NCI-H2227 treated with DMSO at 0.1 percent for 48 hours (cell line): ENCODE measurements at regions not wholly inside any gene's neighbourhood (a gene's known extent, or its start where the extent isn't known, plus 50 kb on each side); places are given as distances from the start of the nearest gene placed in this dataset.
"Not testable (repeated sequence)": the region's sequence is repeated elsewhere in the genome, so short reads cannot be mapped to it uniquely, and the experiment has no call there.

Source experiments
- DNase-seq: peaks from one replicate; lab custom pipeline; 2025; lab: John Stamatoyannopoulos, UW

DNA sequence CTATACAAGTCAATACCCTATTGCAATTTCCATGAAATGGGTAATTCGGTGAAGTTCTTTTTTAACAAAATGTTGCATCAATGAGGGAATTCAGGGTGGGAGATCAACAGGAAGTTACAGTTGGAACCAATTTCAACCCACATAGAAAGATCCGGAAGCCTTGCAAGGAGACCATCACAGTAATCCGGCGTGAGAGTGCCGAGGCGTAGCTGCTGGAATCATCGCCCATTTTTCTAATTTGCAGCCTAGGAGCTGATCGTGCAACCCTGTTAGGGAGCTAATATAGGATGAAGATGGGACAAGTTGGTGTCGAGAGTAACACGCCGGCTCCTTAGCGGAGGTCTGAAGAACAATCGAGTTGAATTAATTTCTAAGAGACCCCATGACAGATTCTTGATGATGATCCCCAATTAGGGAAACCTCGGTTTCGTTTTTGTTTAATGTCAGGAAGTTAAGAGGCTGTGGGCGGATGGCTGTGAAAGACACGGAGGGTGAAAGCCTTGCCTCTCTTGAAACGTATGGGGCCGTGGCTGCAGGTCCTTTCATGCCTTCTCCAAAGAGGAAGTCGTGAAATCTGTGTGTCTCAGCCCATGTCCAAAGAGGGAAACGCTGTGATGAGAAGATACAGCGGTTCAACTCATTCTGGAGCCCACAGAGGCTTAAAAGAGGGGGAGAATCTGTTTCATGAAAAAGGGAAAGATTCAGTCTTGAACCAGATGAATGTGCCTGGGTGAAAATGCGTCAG lies 51.2 kb upstream of the CARD11 start:
- no peak for DNase-seq

DNA sequence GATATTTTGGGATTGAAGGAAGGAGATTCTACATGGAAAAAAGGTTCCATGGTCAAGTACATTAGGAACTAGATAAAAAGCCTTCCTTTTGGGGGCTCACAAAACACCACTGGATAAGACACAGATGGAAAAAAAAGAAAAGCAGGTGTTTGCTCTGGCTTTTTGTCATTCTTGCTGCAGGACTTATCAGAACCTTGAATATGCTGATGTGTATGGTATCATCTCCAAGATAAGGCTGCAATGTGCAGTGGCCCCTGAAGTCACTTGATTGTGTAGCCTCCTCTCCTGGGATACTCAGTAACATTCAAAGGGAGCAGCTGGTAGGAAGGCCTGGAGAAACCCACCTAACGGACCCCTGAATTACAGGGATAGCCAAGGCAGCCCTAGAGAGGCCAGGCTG lies 54.1 kb upstream of the CARD11 start:
- DNase-seq: no peak

DNA sequence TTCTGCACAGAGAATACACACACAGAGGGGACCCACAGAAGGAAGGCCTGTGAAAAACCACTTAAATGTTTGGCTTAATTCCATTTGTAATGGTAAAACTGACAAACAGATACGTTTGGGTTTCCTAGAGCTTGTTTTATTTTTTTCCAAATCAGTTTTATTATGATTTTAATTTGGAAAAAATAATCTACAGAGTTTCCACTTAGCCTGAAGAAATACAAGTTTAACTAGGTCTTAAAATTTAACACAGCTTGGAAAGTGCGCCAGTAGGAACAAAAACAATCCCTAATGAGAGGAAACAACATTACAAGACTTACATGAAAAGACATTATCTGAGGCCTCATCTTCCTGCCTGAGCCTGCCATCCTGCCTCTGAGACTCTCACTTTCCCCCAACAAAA lies 58.5 kb upstream of the CARD11 start:
- DNase-seq: no peak

DNA sequence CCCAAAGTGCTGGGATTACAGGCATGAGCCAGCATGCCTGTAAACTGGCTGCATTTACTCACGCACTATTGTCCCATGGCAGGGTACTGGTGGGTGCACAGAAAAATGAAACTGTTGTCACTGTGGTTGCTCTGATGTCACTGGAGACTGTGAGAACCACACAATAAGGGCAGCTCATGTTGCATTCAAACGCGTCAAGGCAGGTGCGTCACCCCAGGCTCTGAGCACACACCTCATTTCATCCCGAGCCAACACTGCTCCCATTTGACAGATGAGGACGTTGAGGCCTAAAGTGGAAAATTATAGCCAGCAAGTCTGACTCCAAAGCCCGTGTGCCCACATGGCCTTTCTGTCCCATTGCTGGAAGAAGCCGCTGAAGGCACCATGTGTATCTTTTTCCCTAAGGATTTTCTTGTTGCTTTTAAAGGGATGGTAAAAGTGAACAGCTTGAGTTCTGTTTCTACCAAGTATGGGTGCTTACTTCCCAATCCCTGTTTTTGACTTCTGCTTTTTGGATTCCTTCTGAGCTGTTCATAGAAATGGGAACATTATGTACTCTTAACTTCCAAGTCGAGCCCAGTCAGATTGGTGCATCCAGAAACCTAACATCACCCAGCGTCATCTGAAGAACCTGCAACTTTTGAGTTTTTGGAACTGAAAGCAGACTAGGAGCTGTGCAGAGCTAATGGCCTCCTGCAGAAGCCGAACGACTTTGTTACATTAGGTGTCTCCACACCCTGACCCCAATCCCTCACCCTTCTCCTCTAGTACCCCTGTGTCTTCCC lies 60.1 kb upstream of the CARD11 start:
- no peak for DNase-seq

DNA sequence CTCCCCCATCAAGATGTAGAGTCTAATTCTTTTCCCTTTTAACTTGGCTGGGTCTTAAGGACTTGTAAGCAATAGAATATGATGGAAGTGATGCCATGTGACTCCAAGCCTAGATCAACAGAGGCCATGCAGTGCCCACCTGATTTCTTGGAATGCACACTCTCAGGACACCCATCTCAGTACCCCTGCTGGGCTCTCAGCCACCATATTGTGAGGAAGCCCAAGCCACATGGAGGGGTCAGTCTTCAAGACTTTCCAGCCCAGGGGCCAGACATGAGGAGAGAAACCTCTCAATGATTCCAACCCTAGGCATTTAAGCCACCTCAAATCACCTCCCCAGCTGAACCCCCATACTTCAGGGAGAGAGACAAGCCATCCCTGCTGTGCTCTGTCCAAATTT lies 62.2 kb upstream of the CARD11 start:
- no peak for DNase-seq

DNA sequence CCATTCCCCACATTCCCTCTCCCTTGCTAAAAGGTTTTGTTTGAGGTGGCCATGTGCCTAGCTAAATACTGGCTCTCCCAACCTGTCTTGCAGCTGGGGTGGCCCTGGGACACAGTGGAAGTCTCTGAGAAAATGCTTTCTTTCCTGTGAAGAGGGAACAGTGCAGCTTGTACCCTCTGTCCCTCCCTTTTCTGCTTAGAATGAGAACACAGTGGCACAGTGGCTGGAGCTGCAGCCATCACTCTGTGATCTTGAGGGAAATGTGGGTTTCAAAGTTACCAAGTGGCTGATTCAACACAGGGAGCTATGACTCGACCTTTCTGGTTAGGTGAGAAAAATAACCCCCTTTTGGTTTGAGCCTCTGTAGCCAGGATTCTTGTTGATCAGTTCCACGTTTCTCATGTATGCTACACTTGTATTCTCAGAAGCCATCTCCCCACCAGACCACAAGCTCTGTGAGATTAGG lies 62.7 kb upstream of the CARD11 start:
- DNase-seq: no peak

DNA sequence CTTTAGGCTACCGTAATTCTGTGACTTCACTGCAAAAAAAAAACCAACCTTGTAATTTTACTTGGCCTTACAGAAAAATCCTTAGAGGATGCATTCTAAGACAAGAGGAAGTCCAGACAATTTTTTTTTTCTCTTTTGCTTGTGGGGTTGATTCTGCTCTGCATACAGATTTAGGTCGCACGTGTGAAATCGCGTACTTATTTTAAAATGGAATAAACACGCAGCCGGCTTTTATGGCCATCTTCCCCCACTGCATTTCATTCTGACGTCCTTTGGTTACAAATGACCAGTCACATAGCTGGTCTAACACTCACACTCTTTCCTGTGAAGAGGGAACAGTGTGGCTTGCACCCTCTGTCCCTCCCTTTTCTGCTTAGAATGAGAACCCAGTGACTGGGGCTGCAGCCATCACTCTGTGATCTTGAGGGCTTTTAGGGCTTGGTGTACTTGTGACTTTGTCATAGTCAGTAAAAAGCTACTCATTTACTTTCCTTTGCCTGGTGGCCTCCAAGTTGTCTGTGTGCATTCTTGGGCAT lies 63.6 kb upstream of the CARD11 start:
- no peak for DNase-seq

DNA sequence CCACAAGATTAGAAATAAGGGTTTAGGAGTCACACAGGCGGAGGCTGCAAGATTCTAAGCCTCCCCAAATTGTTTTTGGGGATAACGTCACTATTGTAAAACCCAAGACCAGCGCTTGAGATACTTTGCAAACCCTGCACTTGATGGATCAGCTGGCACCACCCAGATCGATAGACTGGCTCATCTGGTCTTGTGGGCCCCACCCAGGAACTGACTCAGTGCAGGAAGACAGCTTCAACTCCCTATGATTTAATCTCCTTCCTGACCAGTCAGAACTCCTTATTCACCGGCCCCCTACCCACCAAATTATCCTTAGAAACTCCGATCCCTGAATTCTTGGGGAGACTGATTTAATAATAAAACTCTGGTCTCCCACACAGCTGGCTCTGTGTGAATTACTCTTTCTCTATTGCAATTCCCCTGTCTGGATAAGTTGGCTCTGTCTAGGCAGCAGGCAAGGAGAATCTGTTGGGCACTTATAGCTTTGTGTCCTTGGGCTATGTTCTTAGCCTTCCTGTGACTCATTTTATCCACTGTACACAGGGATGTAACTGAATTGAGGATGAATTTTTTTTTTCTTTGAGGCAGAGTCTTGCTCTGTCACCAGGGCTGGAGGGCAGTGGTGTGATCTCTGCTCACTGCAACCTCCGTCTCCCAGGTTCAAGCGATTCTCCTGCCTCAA lies 64.4 kb upstream of the CARD11 start:
- no peak for DNase-seq

DNA sequence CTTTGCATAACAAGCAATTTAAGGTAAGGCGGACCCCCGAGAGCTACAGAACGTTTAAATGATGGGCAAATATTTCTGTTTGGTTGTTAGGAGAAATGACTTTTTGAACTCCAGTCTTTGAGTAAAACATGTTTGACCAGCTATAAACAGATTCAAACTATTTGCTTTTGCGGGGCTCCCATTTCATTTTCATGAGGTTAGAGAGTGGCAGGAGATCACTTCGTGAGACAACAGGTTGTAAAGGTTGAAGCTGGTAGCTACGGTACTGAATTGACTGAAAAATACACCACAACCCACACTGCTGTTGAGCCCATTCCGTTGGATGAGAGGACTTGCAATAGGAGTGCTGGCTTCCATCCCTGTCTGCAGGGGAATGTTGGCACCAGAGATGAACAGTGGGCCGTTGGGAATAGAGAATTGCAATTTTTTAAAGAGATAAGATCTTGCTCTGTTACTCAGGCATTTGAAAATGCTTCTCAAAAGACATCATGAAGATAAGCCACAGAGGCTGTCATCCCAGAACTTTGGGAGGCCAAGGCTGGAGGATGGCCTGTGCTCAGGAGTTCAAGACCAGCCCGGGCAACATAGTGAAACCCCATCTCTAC lies 65.7 kb upstream of the CARD11 start:
- no peak for DNase-seq

DNA sequence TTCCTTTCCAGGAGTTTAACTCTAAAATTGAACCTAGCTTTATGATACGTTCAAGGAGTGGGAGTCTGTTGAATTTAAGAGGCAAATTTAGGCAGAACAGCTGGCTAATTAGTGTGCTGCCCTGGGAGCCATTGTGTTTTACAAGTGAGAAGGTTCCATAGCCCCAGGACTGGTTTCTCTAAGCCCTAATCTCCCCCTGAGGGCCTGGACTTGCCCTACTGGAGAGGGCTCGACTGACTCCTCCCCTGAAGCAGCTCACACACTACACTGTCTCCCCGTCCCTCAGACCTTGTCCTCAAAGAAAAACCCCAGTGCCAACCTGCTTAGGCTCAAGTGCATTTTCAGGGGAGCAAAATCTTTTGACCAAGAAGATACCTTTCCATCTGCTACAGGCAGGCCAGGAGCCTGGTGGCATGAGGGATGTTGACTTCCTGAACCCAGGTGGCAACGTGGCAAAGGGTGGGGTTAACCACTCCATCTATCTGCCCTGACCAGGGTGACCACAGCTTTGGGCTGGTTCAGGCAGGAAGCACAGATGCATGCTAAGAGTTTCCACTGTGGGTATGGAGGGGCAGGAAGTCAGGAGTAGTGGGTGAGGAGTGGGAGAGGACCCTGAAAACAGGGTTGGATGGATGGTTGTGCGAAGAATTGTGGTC lies 68.9 kb upstream of the CARD11 start:
- no peak for DNase-seq

DNA sequence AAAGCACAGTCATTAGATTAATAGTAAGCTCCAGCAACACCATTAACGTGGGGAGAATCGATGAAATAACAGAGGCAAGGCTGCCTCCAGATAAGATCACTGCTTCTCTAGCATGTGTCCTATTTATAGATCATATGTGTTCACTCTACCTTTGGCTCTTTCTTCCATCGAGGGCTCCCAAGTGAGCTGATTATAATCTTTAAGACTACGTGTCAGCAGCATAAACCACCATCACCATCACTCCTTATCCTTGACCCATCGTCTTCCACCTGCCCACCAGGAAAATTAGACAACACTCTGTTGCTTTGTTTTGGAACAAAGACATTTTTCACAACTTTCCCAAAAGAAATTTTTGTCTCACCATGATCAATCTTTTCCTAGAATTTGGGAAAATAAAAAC lies 71.2 kb upstream of the CARD11 start:
- peak; percentile 5 for DNase-seq

DNA sequence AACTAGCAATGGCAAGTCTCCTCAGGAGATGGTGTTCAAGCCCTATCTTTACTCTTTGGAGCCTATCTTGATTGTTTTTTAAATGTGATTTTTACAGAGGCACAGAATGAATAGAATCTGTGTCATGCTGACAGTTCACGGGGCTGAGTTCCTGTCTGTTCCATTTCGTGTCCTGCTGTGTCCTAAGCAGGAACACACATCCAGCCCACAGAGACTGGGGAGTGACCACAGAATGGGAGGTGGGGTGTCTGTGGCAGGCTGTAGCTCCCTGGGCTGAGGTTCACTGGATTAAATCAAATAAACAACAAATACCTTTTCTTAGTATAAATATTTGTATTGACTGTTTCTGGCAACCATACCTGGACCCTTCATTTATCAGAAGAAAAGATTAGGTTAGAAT lies 73.4 kb upstream of the CARD11 start:
- no peak for DNase-seq

DNA sequence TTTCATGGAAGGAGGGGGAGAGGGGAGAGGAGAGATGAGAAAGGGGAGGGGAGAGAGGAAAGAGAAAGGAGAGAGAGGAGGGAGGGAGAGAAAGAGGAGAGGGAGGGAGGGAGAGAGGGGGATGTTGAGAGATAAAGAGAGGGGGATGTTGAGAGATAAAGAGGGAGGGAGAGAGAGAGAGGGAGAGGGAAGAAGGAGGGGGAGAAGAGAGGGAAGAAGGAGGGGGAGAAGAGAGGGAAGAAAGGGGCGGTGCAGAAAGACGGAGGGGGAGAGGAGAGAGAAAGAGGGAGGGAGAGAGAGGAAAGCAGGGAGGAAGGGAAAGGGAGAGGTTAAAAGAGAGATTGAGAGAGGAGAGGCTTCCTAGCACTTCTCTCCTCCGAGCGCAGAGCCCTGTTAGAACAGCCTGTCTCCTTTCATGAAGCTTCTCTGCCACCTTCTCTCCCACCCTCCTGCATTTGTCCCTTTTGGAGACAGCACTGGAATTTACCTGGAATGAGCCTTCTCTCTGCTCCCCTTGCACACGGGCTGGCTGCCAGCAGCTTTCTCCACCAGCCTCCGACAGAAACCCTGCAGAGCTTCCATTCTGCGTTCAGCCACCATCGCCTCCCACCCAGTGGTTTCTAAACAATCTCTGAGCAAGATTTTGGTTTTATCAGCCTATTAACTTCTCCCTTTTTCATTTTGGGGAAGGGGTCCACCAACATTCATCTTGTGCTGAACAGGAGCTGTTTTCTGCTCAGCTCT lies 74.0 kb upstream of the CARD11 start:
- DNase-seq: no peak

DNA sequence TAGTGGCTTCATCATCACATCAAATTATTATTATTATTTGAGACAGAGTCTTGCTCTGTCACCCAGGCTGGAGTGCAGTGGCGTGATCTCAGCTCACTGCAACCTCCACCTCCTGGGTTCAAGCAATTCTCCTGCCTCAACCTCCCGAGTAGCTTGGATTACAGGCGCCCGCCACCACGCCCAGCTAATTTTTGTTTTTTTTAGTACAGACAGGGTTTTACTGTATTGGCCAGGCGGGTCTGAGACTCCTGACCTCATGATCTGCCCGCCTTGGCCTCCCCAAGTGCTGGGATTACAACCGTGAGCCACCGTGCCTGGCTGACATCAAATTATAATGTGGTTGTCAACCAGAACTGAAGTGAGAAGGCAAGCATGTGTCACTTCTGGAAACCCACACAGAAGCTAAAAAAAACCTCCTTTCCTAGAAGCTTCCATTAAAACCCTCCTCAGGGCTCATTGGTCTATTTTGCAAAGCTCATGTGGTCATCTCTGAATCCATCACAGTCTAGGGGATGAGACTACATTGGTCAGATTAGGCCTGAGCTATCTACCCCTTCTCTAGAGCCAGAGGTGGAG lies 75.8 kb upstream of the CARD11 start:
- DNase-seq: not testable (repeated sequence)

DNA sequence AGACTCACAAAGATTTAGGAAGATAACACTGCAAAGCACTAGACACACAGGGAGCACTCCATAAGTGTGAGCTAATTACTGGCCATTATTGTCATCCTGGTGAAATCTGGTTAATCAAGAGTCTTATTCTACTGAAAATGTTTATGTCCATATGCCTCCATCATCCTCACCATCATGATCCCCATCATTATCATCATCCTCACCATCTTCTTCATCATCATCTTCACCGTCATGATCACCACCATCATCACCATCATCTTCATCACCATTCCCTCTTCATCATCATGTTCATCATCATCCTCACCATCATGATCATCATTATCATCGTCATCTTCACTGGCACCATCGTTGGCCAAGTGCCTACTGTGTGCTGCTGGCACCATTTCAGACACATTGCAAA lies 76.3 kb upstream of the CARD11 start:
- no peak for DNase-seq

DNA sequence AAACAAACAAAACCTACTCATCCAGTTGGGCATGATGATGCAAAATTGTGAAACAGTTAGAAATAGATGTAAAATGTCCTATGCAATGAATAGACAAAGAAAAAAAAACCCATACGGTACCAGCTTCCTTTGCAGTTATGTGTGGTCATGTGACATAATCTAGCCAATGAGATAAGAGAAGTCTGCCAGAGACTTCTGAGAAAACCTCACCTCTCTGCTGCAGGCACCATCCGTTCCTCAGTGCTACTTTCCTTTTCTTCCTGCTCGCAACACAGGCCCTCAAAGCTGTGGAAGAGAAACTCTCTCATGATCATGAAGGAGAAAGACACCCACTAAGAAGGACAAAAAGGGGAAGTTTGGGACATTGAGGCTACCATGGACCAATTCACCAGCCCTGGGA lies 76.8 kb upstream of the CARD11 start:
- no peak for DNase-seq

DNA sequence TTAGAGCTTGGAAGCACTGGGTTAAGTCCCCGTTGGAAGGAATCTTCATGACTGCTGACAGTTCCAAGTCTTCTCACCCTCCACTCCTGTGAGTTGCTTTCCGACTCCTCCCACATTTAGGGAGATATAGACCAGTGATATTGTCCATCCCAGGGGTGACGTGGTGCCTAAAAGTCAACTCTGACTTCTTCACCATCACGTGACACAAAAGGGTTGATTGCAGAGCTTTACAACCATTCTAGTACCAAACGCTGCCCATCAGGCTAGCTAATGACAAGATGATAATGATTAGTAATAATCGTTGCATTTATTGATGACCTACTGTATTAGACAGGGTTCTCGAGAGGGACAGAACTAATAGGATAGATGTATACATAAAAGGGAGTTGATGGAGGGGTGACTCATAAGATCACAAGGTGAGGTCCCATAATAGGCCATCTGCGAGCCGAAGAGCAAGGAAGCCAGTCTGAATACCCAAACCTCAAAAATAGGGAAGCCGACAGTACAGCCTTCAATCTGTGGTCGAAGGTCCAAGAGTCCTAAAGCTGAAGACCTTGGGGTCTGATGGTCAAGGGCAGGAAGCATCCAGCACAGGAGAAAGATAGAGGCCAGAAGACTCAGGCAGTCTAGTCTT lies 85.3 kb upstream of the CARD11 start:
- DNase-seq: no peak

DNA sequence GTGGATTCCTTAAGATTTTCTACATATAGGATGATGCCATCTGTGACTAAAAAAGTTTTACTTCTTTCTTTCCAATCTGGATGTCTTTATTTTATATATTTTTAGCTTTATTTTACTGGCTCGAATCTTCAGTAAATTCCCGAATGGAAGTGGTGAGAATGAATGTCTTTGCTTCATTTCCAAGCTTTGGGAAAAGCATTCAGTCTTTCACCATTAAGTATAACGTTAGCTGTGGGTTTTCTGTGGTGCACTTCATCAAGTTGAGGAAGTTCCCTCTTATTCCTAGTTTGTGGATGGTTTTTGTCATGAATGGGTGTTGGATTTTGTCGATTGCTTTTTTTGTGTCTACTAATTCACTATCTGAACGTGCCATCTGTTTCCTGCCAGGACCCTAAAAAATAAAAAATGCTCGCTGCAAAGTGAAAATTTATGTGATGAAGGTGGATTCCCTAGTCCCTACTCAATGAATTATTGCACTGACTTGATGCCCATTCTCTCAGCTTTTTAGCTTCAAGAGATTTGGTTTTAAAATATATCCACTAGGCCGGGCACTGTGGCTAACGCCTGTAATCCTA lies 90.2 kb upstream of the CARD11 start:
- DNase-seq: no peak

DNA sequence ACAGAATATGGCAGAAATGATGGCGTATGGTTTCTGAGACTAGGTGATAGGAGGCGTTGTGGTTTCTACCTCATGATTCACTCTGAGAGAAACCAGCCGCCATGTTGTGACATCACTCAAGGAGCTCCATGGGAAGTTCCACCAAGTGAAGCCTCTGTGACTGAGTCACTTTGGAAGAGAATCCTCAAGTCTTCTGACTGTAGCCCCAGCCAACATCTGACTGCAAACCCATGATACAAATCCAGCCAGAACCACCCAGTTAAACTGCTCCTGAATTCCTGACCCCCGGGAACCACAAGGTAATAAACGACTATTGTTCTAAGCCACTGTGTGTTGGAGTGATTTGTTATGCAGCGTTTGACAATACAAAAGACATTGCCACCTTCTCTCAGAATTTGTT lies 91.1 kb upstream of the CARD11 start:
- no peak for DNase-seq

DNA sequence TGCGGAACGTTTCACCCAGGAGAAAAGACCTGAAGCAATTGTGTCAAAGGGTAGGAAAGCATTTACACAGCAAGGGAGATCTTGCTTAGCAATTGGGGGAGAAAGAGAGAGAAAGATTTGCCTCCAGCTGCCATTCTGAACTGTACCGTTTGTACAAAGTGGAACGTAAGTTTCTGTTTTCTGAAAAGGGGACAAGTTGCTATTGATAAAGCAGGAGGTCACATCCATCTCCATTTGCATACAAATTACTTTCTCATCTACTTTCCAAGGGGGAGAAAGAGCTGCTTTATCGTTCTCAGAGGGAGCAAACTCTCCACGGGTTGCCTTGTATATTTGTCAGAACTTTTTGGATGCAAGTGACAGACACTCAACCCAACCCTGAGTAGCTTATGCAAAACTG lies 92.0 kb upstream of the CARD11 start:
- DNase-seq: no peak
